ENCODE measurements at regions not wholly inside any gene's neighbourhood (a gene's known extent, or its start where the extent isn't known, plus 50 kb on each side); places are given as distances from the start of the nearest gene placed in this dataset.

GRCh38 chr1:208793861-208794345, 549.7 kb upstream of the PLXNA2 start:
- Histone ChIP-seq H3K4me1 (ENCODE audit: control insufficient read depth, insufficient read depth, low read length) (no peaks in the 10 kb centered on the region), H3K27ac (ENCODE audit: low read length) (no peak overlapping the region), H3K9me3 (ENCODE audit: control insufficient read depth, low read length) (no peaks in the 10 kb centered on the region), H3K27me3 (ENCODE audit: control insufficient read depth, insufficient read depth) (no peaks in the 10 kb centered on the region), H3K4me3 (ENCODE audit: low read length) (no peak overlapping the region)
- WGBS: 56% methylated on average over 2 of the region's 2 CpGs
- DNase-seq: no peak
- ATAC-seq: no peak
- intact Hi-C loops (cut with DNase I): no loop called here

GRCh38 chr1:208799186-208799585, 555.0 kb upstream of the PLXNA2 start:
- no peak for ATAC-seq
- Histone ChIP-seq H3K9me3 (ENCODE audit: control insufficient read depth, low read length) (no peaks in the 10 kb centered on the region), H3K27ac (ENCODE audit: low read length) (no peak overlapping the region), H3K27me3 (ENCODE audit: control insufficient read depth, insufficient read depth) (no peaks in the 10 kb centered on the region), H3K4me3 (ENCODE audit: low read length) (no peak overlapping the region), H3K4me1 (ENCODE audit: control insufficient read depth, insufficient read depth, low read length) (no peaks in the 10 kb centered on the region)
- WGBS: 93% methylated on average over 1 of the region's 1 CpG
- no peak for DNase-seq
- intact Hi-C loops (cut with DNase I): no loop called here

- Histone ChIP-seq H3K4me1 (ENCODE audit: control insufficient read depth, insufficient read depth, low read length) (no peaks in the 10 kb centered on the region), H3K27me3 (ENCODE audit: control insufficient read depth, insufficient read depth) (no peaks in the 10 kb centered on the region), H3K9me3 (ENCODE audit: control insufficient read depth, low read length) (no peaks in the 10 kb centered on the region), H3K4me3 (ENCODE audit: low read length) (no peak overlapping the region), H3K27ac (ENCODE audit: low read length) (no peak overlapping the region)
- ATAC-seq (no peak), DNase-seq (no peak)
- intact Hi-C loops (cut with DNase I): no loop called here
- 37% methylated on average over 9 of the region's 9 CpGs for WGBS
These were observed 559.0 kb upstream of the PLXNA2 start for GRCh38 chr1:208803011-208803811.

- 75% methylated on average over 4 of the region's 4 CpGs for WGBS
- ATAC-seq (no peak), DNase-seq (no peak)
- Histone ChIP-seq H3K4me1 (ENCODE audit: control insufficient read depth, insufficient read depth, low read length) (no peaks in the 10 kb centered on the region), H3K27me3 (ENCODE audit: control insufficient read depth, insufficient read depth) (no peaks in the 10 kb centered on the region), H3K27ac (ENCODE audit: low read length) (no peak overlapping the region), H3K9me3 (ENCODE audit: control insufficient read depth, low read length) (no peaks in the 10 kb centered on the region), H3K4me3 (ENCODE audit: low read length) (no peak overlapping the region)
- intact Hi-C loops (cut with DNase I): no loop called here
These were observed 563.4 kb upstream of the PLXNA2 start for GRCh38 chr1:208807446-208808127.

- 86% methylated on average over 1 of the region's 1 CpG for WGBS
- no peak for ATAC-seq
- intact Hi-C loops (cut with DNase I): no loop called here
- Histone ChIP-seq H3K9me3 (ENCODE audit: control insufficient read depth, low read length) (no peaks in the 10 kb centered on the region), H3K27me3 (ENCODE audit: control insufficient read depth, insufficient read depth) (no peaks in the 10 kb centered on the region), H3K27ac (ENCODE audit: low read length) (no peak overlapping the region), H3K4me3 (ENCODE audit: low read length) (no peak overlapping the region), H3K4me1 (ENCODE audit: control insufficient read depth, insufficient read depth, low read length) (no peaks in the 10 kb centered on the region)
- no peak for DNase-seq
These were observed 564.1 kb upstream of the PLXNA2 start for GRCh38 chr1:208808301-208808700.

- H3K4me3 ChIP-seq (ENCODE audit: low read length): no peak overlapping the region
- 64% methylated on average over 3 of the region's 3 CpGs for WGBS
- no peaks in the 10 kb centered on the region for H3K9me3 ChIP-seq (ENCODE audit: control insufficient read depth, low read length)
- no peaks in the 10 kb centered on the region for H3K4me1 ChIP-seq (ENCODE audit: control insufficient read depth, insufficient read depth, low read length)
- no peaks in the 10 kb centered on the region for H3K27me3 ChIP-seq (ENCODE audit: control insufficient read depth, insufficient read depth)
- no peak for DNase-seq
- intact Hi-C loops (cut with DNase I): no loop called here
- H3K27ac ChIP-seq (ENCODE audit: low read length): no peak overlapping the region
- ATAC-seq: no peak
These were observed 565.7 kb upstream of the PLXNA2 start for GRCh38 chr1:208809876-208810275.

GRCh38 chr1:208818770-208819445, 574.7 kb upstream of the PLXNA2 start:
- H3K27me3 ChIP-seq (ENCODE audit: control insufficient read depth, insufficient read depth): no peaks in the 10 kb centered on the region
- H3K9me3 ChIP-seq (ENCODE audit: control insufficient read depth, low read length): no peaks in the 10 kb centered on the region
- H3K4me1 ChIP-seq (ENCODE audit: control insufficient read depth, insufficient read depth, low read length): no peaks in the 10 kb centered on the region
- no peak overlapping the region for H3K27ac ChIP-seq (ENCODE audit: low read length)
- WGBS: 85% methylated on average over 8 of the region's 8 CpGs
- H3K4me3 ChIP-seq (ENCODE audit: low read length): no peak overlapping the region
- intact Hi-C loops (cut with DNase I): no loop called here
- no peak for DNase-seq
- no peak for ATAC-seq

GRCh38 chr1:208820580-208821212, 576.5 kb upstream of the PLXNA2 start:
- Histone ChIP-seq H3K4me3 (ENCODE audit: low read length) (no peak overlapping the region), H3K4me1 (ENCODE audit: control insufficient read depth, insufficient read depth, low read length) (no peaks in the 10 kb centered on the region), H3K27ac (ENCODE audit: low read length) (no peak overlapping the region), H3K27me3 (ENCODE audit: control insufficient read depth, insufficient read depth) (no peaks in the 10 kb centered on the region), H3K9me3 (ENCODE audit: control insufficient read depth, low read length) (no peaks in the 10 kb centered on the region)
- WGBS: 48% methylated on average over 2 of the region's 2 CpGs
- ATAC-seq: no peak
- DNase-seq: no peak
- intact Hi-C loops (cut with DNase I): no loop called here

GRCh38 chr1:208821939-208822338, 577.8 kb upstream of the PLXNA2 start:
- H3K4me3 ChIP-seq (ENCODE audit: low read length): no peak overlapping the region
- 94% methylated on average over 7 of the region's 7 CpGs for WGBS
- ATAC-seq (no peak), DNase-seq (no peak)
- H3K4me1 ChIP-seq (ENCODE audit: control insufficient read depth, insufficient read depth, low read length): no peaks in the 10 kb centered on the region
- intact Hi-C loops (cut with DNase I): no loop called here
- no peak overlapping the region for H3K27ac ChIP-seq (ENCODE audit: low read length)
- H3K27me3 ChIP-seq (ENCODE audit: control insufficient read depth, insufficient read depth): no peaks in the 10 kb centered on the region
- H3K9me3 ChIP-seq (ENCODE audit: control insufficient read depth, low read length): no peaks in the 10 kb centered on the region

- DNase-seq (no peak), ATAC-seq (no peak)
- Histone ChIP-seq H3K27me3 (ENCODE audit: control insufficient read depth, insufficient read depth) (no peaks in the 10 kb centered on the region), H3K4me3 (ENCODE audit: low read length) (no peak overlapping the region), H3K27ac (ENCODE audit: low read length) (no peak overlapping the region), H3K4me1 (ENCODE audit: control insufficient read depth, insufficient read depth, low read length) (no peaks in the 10 kb centered on the region), H3K9me3 (ENCODE audit: control insufficient read depth, low read length) (no peaks in the 10 kb centered on the region)
- WGBS: 43% methylated on average over 2 of the region's 2 CpGs
- intact Hi-C loops (cut with DNase I): no loop called here
These were observed 581.1 kb upstream of the PLXNA2 start for GRCh38 chr1:208825300-208825699.

- Histone ChIP-seq H3K27ac (ENCODE audit: low read length) (no peak overlapping the region), H3K9me3 (ENCODE audit: control insufficient read depth, low read length) (no peaks in the 10 kb centered on the region), H3K4me1 (ENCODE audit: control insufficient read depth, insufficient read depth, low read length) (no peaks in the 10 kb centered on the region), H3K4me3 (ENCODE audit: low read length) (no peak overlapping the region), H3K27me3 (ENCODE audit: control insufficient read depth, insufficient read depth) (no peaks in the 10 kb centered on the region)
- ATAC-seq (no peak), DNase-seq (no peak)
- intact Hi-C loops (cut with DNase I): no loop called here
- WGBS: 49% methylated on average over 5 of the region's 5 CpGs
These were observed 585.4 kb upstream of the PLXNA2 start for GRCh38 chr1:208829595-208829994.
